Karpas-422 (cell line): ENCODE measurements at regions not wholly inside any gene's neighbourhood (a gene's known extent, or its start where the extent isn't known, plus 50 kb on each side); places are given as distances from the start of the nearest gene placed in this dataset.

Source experiments
- DNase-seq: peaks from one replicate; pipeline ENCODE4 v3.0.0-alpha.2; 2015
- H2AFZ ChIP-seq: fragments of 200-600 bp; sonication (generic); 2 replicates; pipeline ENCODE4 v1.6.1; 2014; ENCODE audit warnings: antibody characterized with exemption, low read length, mixed read lengths
- H3K27ac ChIP-seq: fragments of 200-600 bp; sonication (generic); 2 replicates; pipeline ENCODE4 v1.5.1; 2014; ENCODE audit warnings: mild to moderate bottlenecking, low read length, moderate library complexity
- H3K27me3 ChIP-seq: fragments of 200-600 bp; sonication (generic); 2 replicates; pipeline ENCODE4 v1.6.1; 2014; ENCODE audit warnings: low read length, mixed read lengths
- H3K36me3 ChIP-seq: fragments of 200-600 bp; sonication (generic); 2 replicates; pipeline ENCODE4 v1.6.1; 2014; ENCODE audit warnings: low read length, mixed read lengths; ENCODE audit not compliant: insufficient read depth
- H3K4me1 ChIP-seq: fragments of 200-600 bp; sonication (generic); 2 replicates; pipeline ENCODE4 v1.6.1; 2014; ENCODE audit warnings: mild to moderate bottlenecking, low read length, mixed read lengths
- H3K4me2 ChIP-seq: fragments of 200-600 bp; sonication (generic); 2 replicates; pipeline ENCODE4 v1.6.1; 2014; ENCODE audit warnings: low read length, low read depth, mild to moderate bottlenecking; ENCODE audit not compliant: poor library complexity, severe bottlenecking
- H3K4me3 ChIP-seq: fragments of 200-600 bp; sonication (generic); 2 replicates; pipeline ENCODE4 v1.5.1; 2014; ENCODE audit warnings: mild to moderate bottlenecking, antibody characterized with exemption, low read length, mixed read lengths
- H3K79me2 ChIP-seq: fragments of 200-600 bp; sonication (generic); 2 replicates; pipeline ENCODE4 v1.6.1; 2014; ENCODE audit warnings: mild to moderate bottlenecking, low read length, mixed read lengths
- H3K9ac ChIP-seq: fragments of 200-600 bp; sonication (generic); 2 replicates; pipeline ENCODE4 v1.6.0; 2014; ENCODE audit warnings: low read length
- H3K9me2 ChIP-seq: fragments of 200-600 bp; sonication (generic), shearing (Covaris generic); replicated peaks from 2 replicates; pipeline ENCODE4 v1.6.0; 2014; ENCODE audit warnings: mild to moderate bottlenecking, low read length, moderate library complexity; ENCODE audit not compliant: insufficient read depth
- H3K9me3 ChIP-seq: fragments of 300-700, 200-600 bp; sonication (generic); 2 replicates; pipeline ENCODE4 v1.6.1; 2014; ENCODE audit warnings: low read length, mixed read lengths
- H4K20me1 ChIP-seq: fragments of 200-600 bp; sonication (generic); 2 replicates; pipeline ENCODE4 v1.6.1; 2014; ENCODE audit warnings: mild to moderate bottlenecking, antibody characterized with exemption, low read length, low read depth; ENCODE audit not compliant: insufficient read depth

DNA sequence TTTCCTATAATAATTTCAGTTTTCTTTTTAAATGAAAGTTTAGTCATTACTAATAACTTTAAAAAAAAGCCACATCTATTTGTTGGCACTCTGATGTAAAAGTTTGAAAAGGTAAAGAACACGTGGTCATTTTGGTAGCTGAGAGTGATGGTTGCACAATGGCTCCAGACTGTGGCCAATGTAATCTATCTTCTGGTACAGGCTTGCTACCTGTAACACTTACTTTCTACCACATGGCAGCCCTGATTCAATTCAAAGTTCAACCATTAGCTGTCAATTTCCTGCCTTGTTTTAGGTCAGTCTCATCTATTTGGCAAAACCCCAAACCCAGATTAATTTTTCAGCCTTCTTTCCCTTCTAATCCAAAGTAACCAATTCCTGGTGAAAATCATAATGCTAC lies 126.1 kb downstream of the TUSC7 start:
- no peak overlapping the region for H3K27ac ChIP-seq
- no peaks in the 10 kb centered on the region for H3K27me3 ChIP-seq
- H4K20me1 ChIP-seq = no peaks in the 10 kb centered on the region
- H3K9me2 ChIP-seq = no peaks in the 10 kb centered on the region
- H3K9me3 ChIP-seq = no peaks in the 10 kb centered on the region
- H3K4me1 ChIP-seq = no peaks in the 10 kb centered on the region
- H2AFZ ChIP-seq = no peak overlapping the region
- H3K36me3 ChIP-seq = no peaks in the 10 kb centered on the region
- H3K9ac ChIP-seq = no peak overlapping the region
- no peak overlapping the region for H3K4me2 ChIP-seq
- no peaks in the 10 kb centered on the region for H3K79me2 ChIP-seq
- H3K4me3 ChIP-seq = no peak overlapping the region
- no peak for DNase-seq

DNA sequence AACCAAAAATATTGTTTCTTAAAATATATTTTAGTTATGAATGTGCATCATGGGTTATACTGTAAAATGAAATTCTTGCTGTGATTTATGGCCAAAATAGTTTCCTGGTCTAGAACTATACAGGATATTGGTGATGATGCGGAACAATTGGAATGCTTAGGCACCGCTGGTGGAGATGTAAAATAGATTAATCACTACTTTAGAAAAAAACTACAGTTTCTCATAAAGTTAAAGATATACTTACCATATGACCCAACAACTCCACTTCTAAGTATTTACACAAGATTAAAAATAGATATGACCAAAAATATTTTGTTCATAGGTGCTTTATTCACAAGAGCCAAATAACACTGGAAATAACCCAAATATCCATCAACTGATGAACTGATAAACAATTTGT lies 126.7 kb downstream of the TUSC7 start:
- no peaks in the 10 kb centered on the region for H3K36me3 ChIP-seq
- no peaks in the 10 kb centered on the region for H3K4me1 ChIP-seq
- H3K27me3 ChIP-seq = no peaks in the 10 kb centered on the region
- no peak overlapping the region for H3K9ac ChIP-seq
- DNase-seq = no peak
- no peaks in the 10 kb centered on the region for H3K9me2 ChIP-seq
- no peaks in the 10 kb centered on the region for H3K9me3 ChIP-seq
- H3K4me2 ChIP-seq = no peak overlapping the region
- H3K79me2 ChIP-seq = no peaks in the 10 kb centered on the region
- no peak overlapping the region for H3K4me3 ChIP-seq
- no peaks in the 10 kb centered on the region for H4K20me1 ChIP-seq
- H3K27ac ChIP-seq = no peak overlapping the region
- no peak overlapping the region for H2AFZ ChIP-seq

DNA sequence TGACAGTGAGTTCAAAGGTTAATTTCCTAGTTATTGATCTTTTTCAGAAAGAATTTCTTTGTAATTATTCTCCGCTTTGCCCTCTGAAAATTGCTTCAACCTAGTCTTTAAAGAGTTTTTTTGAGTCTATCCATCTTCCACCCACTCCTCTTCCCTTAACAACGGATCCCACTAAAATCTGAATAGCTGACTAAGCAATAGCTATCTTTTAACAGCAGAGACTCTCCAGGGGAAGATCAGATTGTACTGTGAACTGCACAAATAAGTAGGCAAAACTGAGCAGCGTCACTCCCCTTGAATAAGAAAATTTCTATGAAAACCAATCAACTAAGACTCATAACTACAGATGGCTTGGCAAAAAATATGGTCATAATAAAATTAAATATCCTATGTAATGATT lies 127.9 kb downstream of the TUSC7 start:
- Histone ChIP-seq H3K27ac (no peak overlapping the region), H3K27me3 (no peaks in the 10 kb centered on the region), H3K4me2 (no peak overlapping the region), H3K9me2 (no peaks in the 10 kb centered on the region), H3K79me2 (no peaks in the 10 kb centered on the region), H3K36me3 (no peaks in the 10 kb centered on the region), H3K9ac (no peak overlapping the region), H3K9me3 (no peaks in the 10 kb centered on the region), H4K20me1 (no peaks in the 10 kb centered on the region), H3K4me3 (no peak overlapping the region), H3K4me1 (no peaks in the 10 kb centered on the region), H2AFZ (no peak overlapping the region)
- no peak for DNase-seq

DNA sequence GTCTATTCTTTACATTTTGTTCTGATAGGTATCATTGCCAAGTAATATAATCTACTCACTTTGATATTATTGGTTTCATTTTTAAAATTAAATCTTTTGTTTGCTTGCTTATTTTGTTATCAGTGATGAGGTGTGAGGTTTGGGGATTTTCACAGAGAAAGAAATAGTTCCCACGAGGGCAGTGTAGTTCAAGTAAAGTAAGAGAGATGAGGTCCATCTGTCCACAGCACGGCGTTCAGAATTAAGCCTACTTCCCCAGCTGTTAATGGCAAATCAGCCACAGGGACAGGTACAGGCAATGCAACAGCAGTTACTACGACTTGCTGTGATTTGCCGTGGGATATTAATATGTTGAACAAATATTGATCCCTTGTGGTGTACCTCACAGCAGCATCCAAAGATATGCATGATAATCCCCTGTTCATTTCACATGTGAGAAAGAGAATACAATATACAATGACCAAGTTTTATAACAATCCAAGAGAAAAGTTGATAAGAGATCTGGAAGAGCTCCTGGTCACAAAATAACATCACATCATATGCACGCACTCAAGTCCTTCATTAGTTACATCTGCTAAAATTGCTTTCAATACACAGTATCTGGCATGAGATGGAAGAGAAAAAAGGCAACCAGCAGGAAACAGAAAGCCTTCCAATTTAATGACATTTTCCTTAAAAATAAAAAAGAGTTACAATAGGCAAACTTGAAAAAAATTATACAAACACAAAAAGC lies 131.6 kb downstream of the TUSC7 start:
- no peak overlapping the region for H3K27ac ChIP-seq
- H3K27me3 ChIP-seq = no peaks in the 10 kb centered on the region
- no peaks in the 10 kb centered on the region for H4K20me1 ChIP-seq
- no peak for DNase-seq
- H3K4me3 ChIP-seq = no peak overlapping the region
- no peaks in the 10 kb centered on the region for H3K9me3 ChIP-seq
- no peaks in the 10 kb centered on the region for H3K4me1 ChIP-seq
- H3K9me2 ChIP-seq = no peaks in the 10 kb centered on the region
- H3K36me3 ChIP-seq = no peaks in the 10 kb centered on the region
- H2AFZ ChIP-seq = no peak overlapping the region
- no peak overlapping the region for H3K4me2 ChIP-seq
- H3K9ac ChIP-seq = no peak overlapping the region
- H3K79me2 ChIP-seq = no peaks in the 10 kb centered on the region

DNA sequence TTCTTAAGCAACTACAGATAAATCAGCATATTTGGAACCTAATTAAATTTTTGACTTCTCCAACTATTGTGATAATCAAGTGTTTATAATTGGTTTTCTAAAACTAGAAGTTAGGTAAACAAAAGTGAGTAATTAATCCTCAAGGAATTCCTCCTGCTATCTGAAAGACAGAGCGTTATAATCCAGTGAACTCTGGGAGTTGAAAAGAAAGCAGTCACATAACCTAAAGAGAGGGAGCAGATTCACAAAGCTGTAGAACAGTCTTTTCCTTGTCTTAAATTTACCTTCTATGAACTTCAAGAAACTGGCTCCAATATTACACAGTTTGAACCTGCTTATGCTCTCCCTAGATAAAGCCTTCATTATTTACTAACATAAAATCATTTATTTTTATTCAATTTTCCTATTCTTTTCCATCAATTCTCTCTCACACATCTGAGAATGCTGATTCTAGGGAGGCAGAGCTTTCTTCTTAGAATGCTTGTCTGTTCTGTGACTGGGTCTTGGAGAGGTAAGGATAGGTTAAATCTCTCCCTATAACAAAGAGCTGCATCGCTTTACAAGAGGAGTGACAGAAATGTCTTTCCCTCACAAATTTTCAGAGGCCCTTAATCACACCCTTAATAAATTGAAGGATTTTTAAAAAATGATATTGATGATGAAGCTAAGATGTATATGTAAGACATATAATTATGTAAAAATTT lies 132.8 kb downstream of the TUSC7 start:
- Histone ChIP-seq H4K20me1 (no peaks in the 10 kb centered on the region), H3K9me3 (no peaks in the 10 kb centered on the region), H3K4me1 (no peaks in the 10 kb centered on the region), H3K79me2 (no peaks in the 10 kb centered on the region), H3K4me3 (no peak overlapping the region), H3K36me3 (no peaks in the 10 kb centered on the region), H3K4me2 (no peak overlapping the region), H3K9ac (no peak overlapping the region), H3K27ac (no peak overlapping the region), H3K27me3 (no peaks in the 10 kb centered on the region), H2AFZ (no peak overlapping the region), H3K9me2 (no peaks in the 10 kb centered on the region)
- DNase-seq = no peak

DNA sequence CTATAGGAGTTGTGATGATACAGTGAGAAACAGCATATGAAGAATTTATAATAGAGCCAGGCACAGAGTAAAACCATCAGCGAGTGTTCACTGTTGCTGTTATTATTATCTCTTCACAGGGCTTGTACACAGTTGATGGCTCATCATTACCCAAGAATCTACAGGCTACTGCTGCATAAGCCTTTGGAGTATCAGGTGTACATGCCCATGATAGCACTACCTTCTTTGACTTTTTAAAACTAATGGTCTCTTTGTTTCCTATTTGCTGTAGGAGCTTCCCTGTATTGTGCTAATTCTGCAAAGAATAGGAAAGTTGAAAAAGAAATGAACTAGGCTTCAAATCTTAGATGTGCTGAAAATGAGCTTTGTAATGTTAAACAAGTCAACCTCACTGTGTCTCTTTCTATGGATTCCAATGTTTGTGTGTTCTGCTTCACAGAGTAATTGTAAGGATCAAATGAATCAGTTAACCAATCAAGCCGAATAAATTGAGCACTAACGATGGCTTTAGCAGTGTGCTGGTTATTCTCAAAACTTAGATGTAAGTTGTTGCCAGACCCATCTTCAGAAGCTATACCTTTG lies 138.8 kb downstream of the TUSC7 start:
- Histone ChIP-seq H3K9ac (no peak overlapping the region), H3K9me3 (no peaks in the 10 kb centered on the region), H3K27ac (no peak overlapping the region), H3K79me2 (no peaks in the 10 kb centered on the region), H3K4me3 (no peak overlapping the region), H3K4me1 (no peaks in the 10 kb centered on the region), H4K20me1 (no peaks in the 10 kb centered on the region), H3K4me2 (no peak overlapping the region), H2AFZ (no peak overlapping the region), H3K9me2 (no peaks in the 10 kb centered on the region), H3K36me3 (no peaks in the 10 kb centered on the region), H3K27me3 (no peaks in the 10 kb centered on the region)
- DNase-seq = no peak

DNA sequence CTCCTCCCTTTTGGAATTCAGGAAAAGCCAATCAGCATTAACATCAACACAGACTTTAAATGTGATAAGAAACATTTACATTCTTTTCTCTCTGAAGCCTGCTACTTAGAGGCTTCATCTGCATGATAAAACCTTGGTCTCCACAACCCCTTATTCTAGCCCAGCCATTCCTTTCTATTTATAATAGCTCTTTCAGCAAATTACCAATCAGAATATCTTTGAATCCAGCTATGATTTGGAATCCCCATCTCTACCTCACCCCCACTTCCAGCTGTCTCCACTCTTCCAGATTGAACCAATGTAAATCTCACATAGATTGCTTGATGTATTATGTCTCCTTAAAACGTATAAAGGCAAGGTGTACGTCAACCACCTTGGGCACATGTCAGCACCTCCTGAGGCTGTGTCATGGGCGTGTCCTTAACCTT lies 139.7 kb downstream of the TUSC7 start:
- no peaks in the 10 kb centered on the region for H3K36me3 ChIP-seq
- H3K27ac ChIP-seq = no peak overlapping the region
- no peak for DNase-seq
- no peak overlapping the region for H3K4me3 ChIP-seq
- H4K20me1 ChIP-seq = no peaks in the 10 kb centered on the region
- H3K9me2 ChIP-seq = no peaks in the 10 kb centered on the region
- no peak overlapping the region for H3K4me2 ChIP-seq
- no peak overlapping the region for H2AFZ ChIP-seq
- no peak overlapping the region for H3K9ac ChIP-seq
- H3K9me3 ChIP-seq = no peaks in the 10 kb centered on the region
- H3K27me3 ChIP-seq = no peaks in the 10 kb centered on the region
- H3K4me1 ChIP-seq = no peaks in the 10 kb centered on the region
- H3K79me2 ChIP-seq = no peaks in the 10 kb centered on the region

DNA sequence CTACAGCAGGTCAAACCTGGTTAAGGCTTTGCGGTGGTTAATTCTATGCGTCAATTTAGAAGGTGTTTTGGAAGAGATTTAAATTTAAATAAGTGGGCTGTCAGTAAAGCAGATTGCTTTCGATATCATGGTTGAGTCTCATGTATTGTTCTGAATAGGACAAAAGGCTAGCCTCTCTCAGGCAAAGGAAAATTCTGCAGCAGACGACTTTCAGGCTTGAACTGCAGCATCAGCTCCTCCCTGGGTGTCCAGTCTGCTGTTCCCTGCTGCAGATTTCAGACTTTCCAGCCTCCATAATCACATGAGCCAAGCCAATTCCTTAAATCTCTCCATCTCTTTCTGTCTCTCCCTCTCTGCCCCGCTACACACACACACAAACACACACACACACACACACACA lies 143.2 kb downstream of the TUSC7 start:
- no peak overlapping the region for H2AFZ ChIP-seq
- H3K79me2 ChIP-seq = no peaks in the 10 kb centered on the region
- H3K4me1 ChIP-seq = no peaks in the 10 kb centered on the region
- no peak overlapping the region for H3K9ac ChIP-seq
- H3K9me3 ChIP-seq = no peaks in the 10 kb centered on the region
- no peak overlapping the region for H3K4me3 ChIP-seq
- H3K27ac ChIP-seq = no peak overlapping the region
- H4K20me1 ChIP-seq = no peaks in the 10 kb centered on the region
- H3K4me2 ChIP-seq = no peak overlapping the region
- H3K27me3 ChIP-seq = no peaks in the 10 kb centered on the region
- no peaks in the 10 kb centered on the region for H3K9me2 ChIP-seq
- no peaks in the 10 kb centered on the region for H3K36me3 ChIP-seq
- no peak for DNase-seq
